ENCODE measurements at regions not wholly inside any gene's neighbourhood (a gene's known extent, or its start where the extent isn't known, plus 50 kb on each side); places are given as distances from the start of the nearest gene placed in this dataset.

DNA sequence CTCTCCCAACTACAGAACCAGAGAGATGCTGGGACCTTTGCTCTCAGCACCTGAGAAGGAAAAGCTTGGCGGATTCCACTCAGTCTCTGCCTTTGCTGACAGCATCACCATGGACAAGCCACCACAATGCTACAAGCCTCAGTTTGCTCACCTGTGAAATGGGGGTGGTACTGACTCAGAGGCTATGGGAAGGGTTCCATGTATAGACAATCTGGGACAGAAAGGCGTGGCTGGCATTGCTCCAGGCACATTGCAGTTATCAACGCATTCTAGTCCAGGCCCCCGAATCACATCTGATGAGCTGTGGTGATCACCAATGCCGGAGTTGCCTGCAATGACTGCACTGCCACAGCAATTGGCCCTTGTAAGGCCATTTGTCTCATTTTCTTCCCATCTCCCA lies 72.6 kb downstream of the ISX start:
- Histone ChIP-seq H3K9me3 (no peaks in the 10 kb centered on the region), H3K27me3 (no peaks in the 10 kb centered on the region), H3K36me3 (no peaks in the 10 kb centered on the region), H3K4me1 (no peaks in the 10 kb centered on the region), H3K4me3 (no peak overlapping the region), H3K27ac (no peak overlapping the region)
- DNase-seq = no peak
- TF ChIP-seq POLR2A (IDR thresholded peaks at IDR 0.05) = no peak
- TF ChIP-seq, protein P1, sequence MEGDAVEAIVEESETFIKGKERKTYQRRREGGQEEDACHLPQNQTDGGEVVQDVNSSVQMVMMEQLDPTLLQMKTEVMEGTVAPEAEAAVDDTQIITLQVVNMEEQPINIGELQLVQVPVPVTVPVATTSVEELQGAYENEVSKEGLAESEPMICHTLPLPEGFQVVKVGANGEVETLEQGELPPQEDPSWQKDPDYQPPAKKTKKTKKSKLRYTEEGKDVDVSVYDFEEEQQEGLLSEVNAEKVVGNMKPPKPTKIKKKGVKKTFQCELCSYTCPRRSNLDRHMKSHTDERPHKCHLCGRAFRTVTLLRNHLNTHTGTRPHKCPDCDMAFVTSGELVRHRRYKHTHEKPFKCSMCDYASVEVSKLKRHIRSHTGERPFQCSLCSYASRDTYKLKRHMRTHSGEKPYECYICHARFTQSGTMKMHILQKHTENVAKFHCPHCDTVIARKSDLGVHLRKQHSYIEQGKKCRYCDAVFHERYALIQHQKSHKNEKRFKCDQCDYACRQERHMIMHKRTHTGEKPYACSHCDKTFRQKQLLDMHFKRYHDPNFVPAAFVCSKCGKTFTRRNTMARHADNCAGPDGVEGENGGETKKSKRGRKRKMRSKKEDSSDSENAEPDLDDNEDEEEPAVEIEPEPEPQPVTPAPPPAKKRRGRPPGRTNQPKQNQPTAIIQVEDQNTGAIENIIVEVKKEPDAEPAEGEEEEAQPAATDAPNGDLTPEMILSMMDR (IDR thresholded peaks at IDR 0.05) = no peak
- intact Hi-C loops (cut with DNase I; ENCODE audit: low total_unique reads) = no loop called here

DNA sequence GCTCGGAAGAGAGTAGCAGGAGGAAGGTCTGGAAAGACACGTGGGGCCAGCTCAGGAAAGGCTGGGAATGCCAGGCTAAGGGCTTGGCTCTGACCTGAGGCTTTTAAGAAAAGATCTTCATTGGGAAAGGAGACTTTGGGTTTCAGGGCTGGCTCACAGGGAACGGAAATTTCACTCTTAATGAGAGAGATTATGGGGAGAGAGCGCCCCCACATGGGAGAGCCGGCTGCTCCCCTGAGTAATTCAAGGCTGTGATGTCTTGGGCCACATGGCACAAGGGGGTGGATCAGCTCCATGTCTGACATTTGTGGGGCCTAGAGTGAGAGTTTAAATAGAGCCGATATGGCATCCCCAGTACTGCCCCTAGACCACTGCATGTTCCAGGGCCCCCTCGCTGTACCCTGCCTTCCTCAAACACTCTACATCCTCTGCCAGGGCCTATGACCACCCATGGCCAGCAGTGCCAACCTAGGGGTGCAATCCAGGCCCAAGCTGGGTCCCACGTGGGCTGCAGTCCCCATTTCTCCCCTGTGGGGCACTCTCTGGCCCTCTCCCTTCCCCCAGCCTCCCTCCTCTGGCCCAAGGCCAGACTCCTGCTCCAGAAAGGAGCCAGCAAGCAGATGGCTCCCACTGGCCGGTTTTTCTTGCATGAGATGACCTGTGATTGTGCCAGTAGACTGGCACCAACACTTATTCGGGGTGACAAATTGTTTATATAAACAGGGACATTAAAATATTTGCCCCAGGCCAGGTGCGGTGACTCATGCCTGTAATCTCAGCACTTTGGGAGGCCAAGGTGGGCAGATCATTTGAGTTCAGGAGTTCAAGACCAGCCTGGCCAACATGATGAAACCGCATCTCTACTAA lies 75.2 kb downstream of the ISX start:
- H3K27ac ChIP-seq = no peak overlapping the region
- H3K9me3 ChIP-seq = no peaks in the 10 kb centered on the region
- TF ChIP-seq, protein P1 (IDR thresholded peaks at IDR 0.05) = no peak
- no peak for TF ChIP-seq POLR2A (IDR thresholded peaks at IDR 0.05)
- H3K36me3 ChIP-seq = no peaks in the 10 kb centered on the region
- no peaks in the 10 kb centered on the region for H3K4me1 ChIP-seq
- no peak for DNase-seq
- no peaks in the 10 kb centered on the region for H3K27me3 ChIP-seq
- no peak overlapping the region for H3K4me3 ChIP-seq
- intact Hi-C loops (cut with DNase I; ENCODE audit: low total_unique reads) = no loop called here

DNA sequence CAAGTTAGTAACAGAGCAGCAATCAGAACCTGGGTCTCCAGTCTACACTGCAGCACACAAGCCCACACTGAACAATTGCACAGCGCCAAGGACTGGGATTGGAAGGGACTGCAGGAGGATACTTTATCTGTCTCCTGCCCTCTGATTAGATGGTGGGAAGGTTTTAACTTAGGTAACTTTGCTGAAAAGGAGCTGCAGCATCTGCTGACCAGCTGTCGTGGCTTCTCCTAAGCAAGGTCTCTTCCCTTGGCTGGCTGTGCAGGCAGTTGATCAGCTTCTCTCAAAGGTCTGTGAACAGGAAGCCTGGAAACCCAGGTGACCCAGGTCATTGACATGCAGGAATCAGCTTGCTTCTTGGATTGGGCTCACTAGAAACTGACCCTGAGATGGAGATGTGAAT lies 82.4 kb downstream of the ISX start:
- no peak for DNase-seq
- intact Hi-C loops (cut with DNase I; ENCODE audit: low total_unique reads) = no loop called here
- H3K27ac ChIP-seq = no peak overlapping the region

DNA sequence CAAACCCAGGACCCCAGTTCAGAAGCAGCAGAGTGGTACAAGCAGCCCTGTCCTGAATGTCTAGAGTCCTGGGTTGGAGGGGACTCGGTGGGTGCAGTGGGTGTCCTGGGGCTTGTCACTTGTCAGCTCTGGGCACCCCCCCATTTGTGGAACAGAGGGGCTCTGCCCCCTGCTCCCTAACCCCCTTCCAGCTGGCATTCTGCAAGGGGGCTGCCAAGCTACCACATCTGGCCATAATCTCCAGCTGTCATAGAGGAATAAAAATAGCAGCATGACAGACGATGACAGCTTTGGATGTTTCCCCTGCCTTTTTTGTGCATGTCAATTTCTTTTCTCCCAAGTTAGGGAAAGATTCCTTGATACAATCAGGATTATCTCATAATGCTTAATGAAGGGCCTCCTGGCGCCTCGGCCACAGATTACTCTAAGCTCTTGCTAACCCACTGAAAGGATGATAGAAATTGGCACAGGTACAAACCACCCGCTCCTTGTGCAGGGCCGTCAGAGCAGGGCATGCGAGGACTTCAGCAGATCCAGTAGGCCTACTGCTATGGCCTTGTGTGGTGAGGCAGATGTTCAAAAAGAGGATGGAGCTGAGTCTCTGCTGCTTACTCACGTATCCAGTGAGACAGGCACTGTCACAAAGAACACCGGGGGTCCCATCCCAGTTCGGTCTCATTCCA lies 83.0 kb downstream of the ISX start:
- intact Hi-C loops (cut with DNase I; ENCODE audit: low total_unique reads) = no loop called here

More for the DNA sequence above, 82.4 kb downstream of the ISX start:
- Histone ChIP-seq H3K9me3 (no peaks in the 10 kb centered on the region), H3K4me1 (no peaks in the 10 kb centered on the region), H3K4me3 (no peak overlapping the region), H3K27me3 (no peaks in the 10 kb centered on the region), H3K36me3 (no peaks in the 10 kb centered on the region)
- TF ChIP-seq, protein P1 (IDR thresholded peaks at IDR 0.05) = no peak
- no peak for TF ChIP-seq POLR2A (IDR thresholded peaks at IDR 0.05)

More for the DNA sequence above, 83.0 kb downstream of the ISX start:
- no peaks in the 10 kb centered on the region for H3K36me3 ChIP-seq
- no peaks in the 10 kb centered on the region for H3K4me1 ChIP-seq
- no peak overlapping the region for H3K4me3 ChIP-seq
- no peaks in the 10 kb centered on the region for H3K9me3 ChIP-seq
- no peaks in the 10 kb centered on the region for H3K27me3 ChIP-seq
- TF ChIP-seq, protein P1 (IDR thresholded peaks at IDR 0.05) = no peak
- H3K27ac ChIP-seq = no peak overlapping the region
- DNase-seq = no peak
